Testis (tissue), 2 donors: ENCODE measurements at regions not wholly inside any gene's neighbourhood (a gene's known extent, or its start where the extent isn't known, plus 50 kb on each side); places are given as distances from the start of the nearest gene placed in this dataset.

Experiments used
- POLR2A ChIP-seq: fragments of 450-650 bp; IDR thresholded peaks from one replicate; pipeline ENCODE4 v1.6.1; 2017; ENCODE audit warnings: antibody characterized with exemption, mild to moderate bottlenecking, moderate library complexity
- TF ChIP-seq, protein P1 (sequence below), 3 experiments: fragments of 450-650 bp in 2 of 3; fragments of 200-600 bp in 1 of 3; sonication (generic) in 1 of 3; IDR thresholded peaks; one replicate each; pipeline ENCODE4 v1.5.1; 2016 to 2019; ENCODE audit warnings: antibody characterized with exemption in 3 of 3, mild to moderate bottlenecking in 2 of 3, moderate library complexity in 1 of 3

DNA sequence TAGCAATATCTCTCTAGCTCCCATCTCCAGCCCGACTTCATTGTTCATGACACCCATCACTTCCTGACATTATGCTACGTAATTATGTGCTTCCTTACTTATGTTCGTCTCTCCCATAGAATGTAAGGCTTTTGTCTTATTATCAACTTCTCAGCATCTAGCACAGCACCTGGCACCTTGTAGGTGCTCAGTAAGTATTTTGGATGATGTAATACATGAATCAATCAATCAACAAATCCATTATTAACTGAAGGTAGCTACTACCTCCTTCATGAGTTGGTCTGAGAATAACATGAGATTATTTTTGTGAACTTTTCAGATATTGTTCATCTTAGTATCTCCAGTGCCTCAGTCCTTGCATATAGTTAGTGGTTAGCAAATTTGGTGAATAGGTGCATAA lies 109.3 kb downstream of the EN1 start:
- TF ChIP-seq, protein P1, sequence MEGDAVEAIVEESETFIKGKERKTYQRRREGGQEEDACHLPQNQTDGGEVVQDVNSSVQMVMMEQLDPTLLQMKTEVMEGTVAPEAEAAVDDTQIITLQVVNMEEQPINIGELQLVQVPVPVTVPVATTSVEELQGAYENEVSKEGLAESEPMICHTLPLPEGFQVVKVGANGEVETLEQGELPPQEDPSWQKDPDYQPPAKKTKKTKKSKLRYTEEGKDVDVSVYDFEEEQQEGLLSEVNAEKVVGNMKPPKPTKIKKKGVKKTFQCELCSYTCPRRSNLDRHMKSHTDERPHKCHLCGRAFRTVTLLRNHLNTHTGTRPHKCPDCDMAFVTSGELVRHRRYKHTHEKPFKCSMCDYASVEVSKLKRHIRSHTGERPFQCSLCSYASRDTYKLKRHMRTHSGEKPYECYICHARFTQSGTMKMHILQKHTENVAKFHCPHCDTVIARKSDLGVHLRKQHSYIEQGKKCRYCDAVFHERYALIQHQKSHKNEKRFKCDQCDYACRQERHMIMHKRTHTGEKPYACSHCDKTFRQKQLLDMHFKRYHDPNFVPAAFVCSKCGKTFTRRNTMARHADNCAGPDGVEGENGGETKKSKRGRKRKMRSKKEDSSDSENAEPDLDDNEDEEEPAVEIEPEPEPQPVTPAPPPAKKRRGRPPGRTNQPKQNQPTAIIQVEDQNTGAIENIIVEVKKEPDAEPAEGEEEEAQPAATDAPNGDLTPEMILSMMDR (IDR thresholded peaks at IDR 0.05) = no peak
- TF ChIP-seq POLR2A = no peak
